Endothelial cell (in vitro differentiated cells): ENCODE measurements at regions not wholly inside any gene's neighbourhood (a gene's known extent, or its start where the extent isn't known, plus 50 kb on each side); places are given as distances from the start of the nearest gene placed in this dataset.
"Not testable (repeated sequence)": the region's sequence is repeated elsewhere in the genome, so short reads cannot be mapped to it uniquely, and the experiment has no call there.

Experiments
- DNase-seq: peaks from one replicate; pipeline ENCODE4 v3.0.0; 2021; ENCODE audit warnings: low spot score
- H3K27ac Mint-ChIP-seq: one replicate; pipeline ENCODE4 v1.8.0; 2021; ENCODE audit warnings: mixed read lengths, inconsistent platforms; ENCODE audit not compliant: unreplicated experiment
- H3K27me3 Mint-ChIP-seq: one replicate; pipeline ENCODE4 v1.8.0; 2021; ENCODE audit warnings: mild to moderate bottlenecking, moderate library complexity, mixed read lengths, inconsistent platforms; ENCODE audit not compliant: unreplicated experiment
- H3K36me3 Mint-ChIP-seq: one replicate; pipeline ENCODE4 v1.8.0; 2021; ENCODE audit warnings: mild to moderate bottlenecking, low read depth, mixed read lengths, inconsistent platforms; ENCODE audit not compliant: unreplicated experiment
- H3K4me1 Mint-ChIP-seq: one replicate; pipeline ENCODE4 v1.8.0; 2021; ENCODE audit warnings: mild to moderate bottlenecking, mixed read lengths, inconsistent platforms; ENCODE audit not compliant: unreplicated experiment
- H3K4me3 Mint-ChIP-seq: one replicate; pipeline ENCODE4 v1.8.0; 2021; ENCODE audit warnings: mild to moderate bottlenecking, mixed read lengths, inconsistent platforms; ENCODE audit not compliant: unreplicated experiment
- H3K9me3 Mint-ChIP-seq: one replicate; pipeline ENCODE4 v1.8.0; 2021; ENCODE audit warnings: mixed read lengths, inconsistent platforms; ENCODE audit not compliant: unreplicated experiment
- TF ChIP-seq, protein P1 (sequence below): fragments of 200-600 bp; sonication (generic); IDR thresholded peaks from one replicate; pipeline ENCODE4 v1.5.0; 2021; ENCODE audit warnings: antibody characterized with exemption; ENCODE audit not compliant: unreplicated experiment

DNA sequence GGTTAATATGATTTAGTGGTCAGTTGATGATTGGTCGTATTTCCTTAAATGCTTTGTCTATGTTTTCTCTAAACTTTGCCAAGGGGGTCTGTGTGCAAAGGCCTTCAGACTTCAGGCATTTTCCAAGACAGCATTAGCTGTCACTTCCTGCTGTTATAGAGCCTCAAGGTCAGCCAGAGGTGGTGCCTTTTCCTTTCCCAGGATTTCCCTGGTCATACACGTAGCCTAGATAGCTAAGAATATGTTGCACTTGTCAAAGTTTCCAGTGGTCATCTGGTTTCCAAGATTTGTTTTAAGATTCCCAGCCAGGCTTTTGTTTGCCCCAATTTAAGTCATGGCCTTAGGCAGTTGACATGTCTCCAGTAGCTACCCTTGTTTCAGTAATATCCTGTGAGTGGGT is 133.2 kb upstream of the IGFBP3 start:
- no peak for DNase-seq
- H3K4me1 Mint-ChIP-seq = peaks cover 3% of the 10 kb centered on the region

GRCh38 chr7:46047581-46047980 is 126.5 kb upstream of the IGFBP3 start:
- Mint-ChIP-seq H3K4me1 (peaks cover 2% of the 10 kb centered on the region), H3K4me3 (no peak overlapping the region), H3K27ac (no peak overlapping the region), H3K36me3 (no peaks in the 10 kb centered on the region), H3K27me3 (no peaks in the 10 kb centered on the region), H3K9me3 (no peaks in the 10 kb centered on the region)
- DNase-seq = no peak
- TF ChIP-seq, protein P1, sequence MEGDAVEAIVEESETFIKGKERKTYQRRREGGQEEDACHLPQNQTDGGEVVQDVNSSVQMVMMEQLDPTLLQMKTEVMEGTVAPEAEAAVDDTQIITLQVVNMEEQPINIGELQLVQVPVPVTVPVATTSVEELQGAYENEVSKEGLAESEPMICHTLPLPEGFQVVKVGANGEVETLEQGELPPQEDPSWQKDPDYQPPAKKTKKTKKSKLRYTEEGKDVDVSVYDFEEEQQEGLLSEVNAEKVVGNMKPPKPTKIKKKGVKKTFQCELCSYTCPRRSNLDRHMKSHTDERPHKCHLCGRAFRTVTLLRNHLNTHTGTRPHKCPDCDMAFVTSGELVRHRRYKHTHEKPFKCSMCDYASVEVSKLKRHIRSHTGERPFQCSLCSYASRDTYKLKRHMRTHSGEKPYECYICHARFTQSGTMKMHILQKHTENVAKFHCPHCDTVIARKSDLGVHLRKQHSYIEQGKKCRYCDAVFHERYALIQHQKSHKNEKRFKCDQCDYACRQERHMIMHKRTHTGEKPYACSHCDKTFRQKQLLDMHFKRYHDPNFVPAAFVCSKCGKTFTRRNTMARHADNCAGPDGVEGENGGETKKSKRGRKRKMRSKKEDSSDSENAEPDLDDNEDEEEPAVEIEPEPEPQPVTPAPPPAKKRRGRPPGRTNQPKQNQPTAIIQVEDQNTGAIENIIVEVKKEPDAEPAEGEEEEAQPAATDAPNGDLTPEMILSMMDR = no peak

More for the DNA sequence above, 133.2 kb upstream of the IGFBP3 start:
- TF ChIP-seq, protein P1 = no peak
- Mint-ChIP-seq H3K27me3 (no peaks in the 10 kb centered on the region), H3K9me3 (no peaks in the 10 kb centered on the region), H3K27ac (no peak overlapping the region), H3K4me3 (no peak overlapping the region), H3K36me3 (no peaks in the 10 kb centered on the region)

GRCh38 chr7:46043338-46043737 is 122.3 kb upstream of the IGFBP3 start:
- H3K4me3 Mint-ChIP-seq, H3K4me1 Mint-ChIP-seq, H3K27ac Mint-ChIP-seq: not testable (repeated sequence)

DNA sequence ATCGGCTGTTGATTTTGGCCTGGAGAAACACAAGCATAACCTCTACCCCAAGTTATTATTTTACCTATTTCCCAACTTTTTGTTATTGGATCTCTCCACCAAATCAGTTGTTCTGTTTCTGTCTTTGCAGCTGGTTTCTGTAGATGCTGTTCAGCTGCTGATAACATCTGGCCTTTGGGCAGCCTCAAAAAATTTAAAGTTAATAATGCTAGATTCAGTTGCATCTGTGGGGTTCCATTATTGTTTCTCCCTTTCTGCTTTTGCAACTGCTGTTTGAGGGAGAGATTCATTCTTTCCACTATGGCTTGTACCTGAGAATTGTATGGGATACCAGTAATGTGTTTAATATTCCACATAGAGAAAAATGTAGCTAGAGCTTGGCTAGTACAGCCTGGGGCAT is 118.7 kb upstream of the IGFBP3 start:
- not testable (repeated sequence) for H3K9me3 Mint-ChIP-seq, H3K27me3 Mint-ChIP-seq, H3K4me3 Mint-ChIP-seq, H3K27ac Mint-ChIP-seq, H3K36me3 Mint-ChIP-seq, H3K4me1 Mint-ChIP-seq, DNase-seq

More at GRCh38 chr7:46043338-46043737, 122.3 kb upstream of the IGFBP3 start:
- H3K36me3 Mint-ChIP-seq, H3K9me3 Mint-ChIP-seq, H3K27me3 Mint-ChIP-seq, DNase-seq: not testable (repeated sequence)

GRCh38 chr7:46035166-46035565 is 114.1 kb upstream of the IGFBP3 start:
- TF ChIP-seq, protein P1 = no peak
- Mint-ChIP-seq H3K36me3 (peaks cover 7% of the 10 kb centered on the region), H3K9me3 (no peaks in the 10 kb centered on the region), H3K4me3 (no peak overlapping the region), H3K4me1 (no peaks in the 10 kb centered on the region), H3K27me3 (no peaks in the 10 kb centered on the region), H3K27ac (no peak overlapping the region)
- no peak for DNase-seq

- H3K36me3 Mint-ChIP-seq = peaks cover 7% of the 10 kb centered on the region
- H3K9me3 Mint-ChIP-seq = no peaks in the 10 kb centered on the region
- no peaks in the 10 kb centered on the region for H3K4me1 Mint-ChIP-seq
- H3K27me3 Mint-ChIP-seq = peaks cover 1% of the 10 kb centered on the region
- DNase-seq = no peak
- H3K4me3 Mint-ChIP-seq = no peak overlapping the region
- H3K27ac Mint-ChIP-seq = no peak overlapping the region
- TF ChIP-seq, protein P1 = no peak
These were observed 113.1 kb upstream of the IGFBP3 start for GRCh38 chr7:46034056-46034768.
